CD4-positive, alpha-beta memory T cell (primary cell): ENCODE measurements at regions not wholly inside any gene's neighbourhood (a gene's known extent, or its start where the extent isn't known, plus 50 kb on each side); places are given as distances from the start of the nearest gene placed in this dataset.

Experiments
- CTCF ChIA-PET: fragments of 350-600 bp; sonication (Branson Sonifier 250); formaldehyde crosslinking; loops from one replicate; lab custom pipeline; 2021; ENCODE audit warnings: inconsistent platforms; ENCODE audit not compliant: partially characterized antibody; lab: Charles Lee
- POLR2A ChIA-PET: fragments of 350-600 bp; sonication (Branson Sonifier 250); formaldehyde crosslinking; loops from one replicate; lab custom pipeline; 2021; ENCODE audit not compliant: partially characterized antibody; lab: Charles Lee
- DNase-seq, 5 donors: peaks; one replicate each; pipeline versions ENCODE4 v3.0.0 to v3.0.0-alpha.2; 2020 to 2022; ENCODE audit warnings: mixed read lengths in 1 of 5
- H3K27ac ChIP-seq: one replicate; pipeline ENCODE4 v1.7.0; 2013; ENCODE audit warnings: low read depth, low read length
- H3K27me3 ChIP-seq: 2 replicates; pipeline ENCODE4 v1.7.0; 2013; ENCODE audit warnings: mild to moderate bottlenecking, low read length, moderate library complexity; ENCODE audit not compliant: insufficient read depth
- H3K36me3 ChIP-seq: 2 replicates; pipeline ENCODE4 v1.7.0; 2013; ENCODE audit warnings: mild to moderate bottlenecking, low read length, moderate library complexity; ENCODE audit not compliant: insufficient read depth
- H3K4me1 ChIP-seq: 2 replicates; pipeline ENCODE4 v1.7.0; 2013; ENCODE audit warnings: mild to moderate bottlenecking, low read length, moderate library complexity; ENCODE audit not compliant: insufficient read depth
- H3K4me3 ChIP-seq, 2 donors: one replicate each; pipeline ENCODE4 v1.7.0; 2013; ENCODE audit warnings: low read length in 2 of 2, mild to moderate bottlenecking in 1 of 2
- H3K9me3 ChIP-seq, 2 donors: one replicate each; pipeline ENCODE4 v1.7.0; 2013; ENCODE audit warnings: low read length in 2 of 2, control low read depth in 1 of 2; ENCODE audit not compliant: control insufficient read depth in 1 of 2
- H3K27ac Mint-ChIP-seq, 7 donors: one replicate each; pipeline ENCODE4 v1.8.0; 2020 to 2021; ENCODE audit warnings: mixed read lengths in 7 of 7, mild to moderate bottlenecking in 6 of 7, inconsistent platforms in 3 of 7, moderate library complexity in 3 of 7
- H3K27me3 Mint-ChIP-seq, 2 donors: one replicate each; pipeline ENCODE4 v1.8.0; 2020 to 2021; ENCODE audit warnings: mixed read lengths in 2 of 2
- H3K36me3 Mint-ChIP-seq, 2 donors: one replicate each; pipeline ENCODE4 v1.8.0; 2020 to 2021; ENCODE audit warnings: mixed read lengths in 2 of 2, inconsistent platforms in 1 of 2, mild to moderate bottlenecking in 1 of 2
- H3K4me1 Mint-ChIP-seq, 4 donors: one replicate each; pipeline ENCODE4 v1.8.0; 2020 to 2021; ENCODE audit warnings: mixed read lengths in 4 of 4, mild to moderate bottlenecking in 1 of 4
- H3K4me3 Mint-ChIP-seq, 8 donors: one replicate each; pipeline ENCODE4 v1.8.0; 2020 to 2021; ENCODE audit warnings: mixed read lengths in 8 of 8, mild to moderate bottlenecking in 7 of 8, moderate library complexity in 6 of 8, inconsistent platforms in 3 of 8
- H3K9me3 Mint-ChIP-seq, 8 donors: one replicate each; pipeline ENCODE4 v1.8.0; 2020 to 2021; ENCODE audit warnings: mixed read lengths in 8 of 8, mild to moderate bottlenecking in 5 of 8, inconsistent platforms in 3 of 8, moderate library complexity in 1 of 8
- intact Hi-C: fragments of 100-400 bp; cut with micrococcal nuclease; formaldehyde crosslinking; loops from one replicate; pipeline ENCODE4 v1.15.1; 2023

DNA sequence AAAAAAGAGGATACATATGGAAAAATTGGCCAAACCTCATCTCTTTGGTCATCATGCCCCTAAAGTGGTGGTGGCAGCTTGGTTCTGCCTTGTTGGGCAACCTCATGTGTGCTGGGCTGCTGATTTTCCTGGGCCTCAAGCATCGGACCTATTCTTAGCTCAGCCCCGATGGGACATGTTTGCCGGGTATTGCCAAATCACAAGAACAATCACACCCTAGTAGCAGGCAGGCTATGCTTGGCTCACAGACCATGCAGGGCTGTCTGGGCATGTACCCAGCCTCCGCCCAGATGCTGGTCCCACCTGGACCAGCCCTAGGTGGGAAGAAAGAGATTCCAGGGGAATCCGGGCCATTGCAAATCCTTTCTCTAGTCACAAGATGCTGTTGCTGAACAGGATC, 189.4 kb upstream of the FGGY start:
- no peaks in the 10 kb centered on the region for H3K9me3 ChIP-seq
- Mint-ChIP-seq H3K4me3 (no peak overlapping the region), H3K9me3 (no peaks in the 10 kb centered on the region), H3K27me3 (no peaks in the 10 kb centered on the region), H3K4me1 (no peaks in the 10 kb centered on the region), H3K27ac (no peak overlapping the region), H3K36me3 (no peaks in the 10 kb centered on the region)
- POLR2A ChIA-PET: no interaction called here
- intact Hi-C loops: no loop called here
- DNase-seq: no peak
- H3K27me3 ChIP-seq: no peaks in the 10 kb centered on the region
- no peaks in the 10 kb centered on the region for H3K4me1 ChIP-seq
- H3K4me3 ChIP-seq: no peak overlapping the region
- no peaks in the 10 kb centered on the region for H3K36me3 ChIP-seq
- H3K27ac ChIP-seq: no peak overlapping the region
- CTCF ChIA-PET: no interaction called here

- Mint-ChIP-seq H3K4me3 (no peak overlapping the region), H3K27me3 (no peaks in the 10 kb centered on the region), H3K27ac (no peak overlapping the region), H3K4me1 (no peaks in the 10 kb centered on the region), H3K36me3 (no peaks in the 10 kb centered on the region), H3K9me3 (no peaks in the 10 kb centered on the region)
- Histone ChIP-seq H3K9me3 (no peaks in the 10 kb centered on the region), H3K4me3 (no peak overlapping the region), H3K4me1 (no peaks in the 10 kb centered on the region), H3K36me3 (no peaks in the 10 kb centered on the region), H3K27me3 (no peaks in the 10 kb centered on the region), H3K27ac (no peak overlapping the region)
- ChIA-PET CTCF (no interaction called here), POLR2A (no interaction called here)
- DNase-seq: no peak
- intact Hi-C loops: no loop called here
These were observed 189.0 kb upstream of the FGGY start for GRCh38 chr1:59107916-59108315.

DNA sequence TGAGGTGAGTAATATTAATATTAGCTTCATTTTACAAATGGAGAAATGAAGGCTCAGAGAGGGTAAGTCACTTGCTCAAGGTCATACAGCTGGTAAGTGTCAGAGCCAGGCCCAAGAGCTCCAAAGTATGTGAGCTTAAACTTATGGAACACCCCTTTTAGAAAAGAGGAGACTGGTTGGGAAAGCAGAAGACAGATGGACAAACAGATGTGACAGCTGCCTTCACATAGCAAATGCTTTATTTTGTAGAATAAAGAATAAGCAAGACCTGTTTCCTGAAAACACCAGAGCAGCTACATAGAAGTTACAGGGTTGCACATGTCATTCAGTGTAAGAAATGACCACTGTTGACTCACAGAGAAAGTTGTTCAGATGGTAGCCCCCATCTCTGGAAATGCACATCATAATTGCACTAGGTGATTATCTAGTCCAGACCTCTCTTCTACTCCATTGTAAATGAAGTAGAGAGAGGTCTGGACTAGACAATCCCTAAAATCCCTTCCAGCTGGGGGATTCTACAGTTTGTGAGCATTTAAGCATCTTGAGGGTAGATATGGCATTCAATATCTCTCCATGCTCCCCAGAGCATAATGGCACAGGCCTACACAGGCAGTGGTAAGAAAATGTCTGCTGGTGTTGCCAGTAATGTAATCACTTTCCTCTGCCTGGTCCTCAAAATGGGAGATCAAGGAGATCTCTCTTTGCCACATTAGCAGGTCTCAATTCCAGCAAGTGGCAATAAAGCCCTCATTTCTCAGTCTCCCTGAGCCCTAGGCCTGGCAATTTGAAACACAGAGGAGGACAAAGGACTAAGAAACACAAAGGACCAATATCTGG, 188.2 kb upstream of the FGGY start:
- H3K4me1 ChIP-seq: no peaks in the 10 kb centered on the region
- Mint-ChIP-seq H3K27me3 (no peaks in the 10 kb centered on the region), H3K4me3 (no peak overlapping the region), H3K27ac (no peak overlapping the region), H3K4me1 (no peaks in the 10 kb centered on the region), H3K36me3 (no peaks in the 10 kb centered on the region), H3K9me3 (no peaks in the 10 kb centered on the region)
- no peak for DNase-seq
- H3K9me3 ChIP-seq: no peaks in the 10 kb centered on the region
- POLR2A ChIA-PET: no interaction called here
- intact Hi-C loops: no loop called here
- CTCF ChIA-PET: no interaction called here
- no peaks in the 10 kb centered on the region for H3K36me3 ChIP-seq
- no peak overlapping the region for H3K27ac ChIP-seq
- no peaks in the 10 kb centered on the region for H3K27me3 ChIP-seq
- no peak overlapping the region for H3K4me3 ChIP-seq

DNA sequence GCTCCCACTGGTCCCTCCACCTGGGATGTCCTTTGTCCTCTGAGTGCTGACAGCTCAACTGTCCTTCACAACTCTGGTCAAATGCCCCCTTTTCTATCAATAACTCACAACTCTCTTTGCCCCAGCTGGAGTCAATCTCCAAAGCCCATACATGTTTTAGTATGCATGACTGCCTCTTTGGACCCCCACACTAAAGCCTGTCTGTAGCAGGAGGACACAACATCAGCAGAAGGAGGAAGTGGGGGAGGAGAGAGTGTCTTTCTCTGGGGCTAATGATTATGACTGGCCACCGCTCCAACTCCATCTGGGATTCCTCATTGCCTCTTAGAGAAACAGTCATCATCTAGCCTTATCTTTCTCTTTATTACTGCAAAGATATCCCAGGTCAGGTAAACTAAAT, 186.6 kb upstream of the FGGY start:
- no peaks in the 10 kb centered on the region for H3K36me3 ChIP-seq
- Mint-ChIP-seq H3K27ac (no peak overlapping the region), H3K9me3 (no peaks in the 10 kb centered on the region), H3K4me3 (no peak overlapping the region), H3K4me1 (no peaks in the 10 kb centered on the region), H3K36me3 (no peaks in the 10 kb centered on the region), H3K27me3 (no peaks in the 10 kb centered on the region)
- CTCF ChIA-PET: no interaction called here
- POLR2A ChIA-PET: no interaction called here
- H3K4me1 ChIP-seq: no peaks in the 10 kb centered on the region
- intact Hi-C loops: no loop called here
- DNase-seq: no peak
- no peak overlapping the region for H3K4me3 ChIP-seq
- no peak overlapping the region for H3K27ac ChIP-seq
- H3K27me3 ChIP-seq: no peaks in the 10 kb centered on the region
- H3K9me3 ChIP-seq: no peaks in the 10 kb centered on the region

DNA sequence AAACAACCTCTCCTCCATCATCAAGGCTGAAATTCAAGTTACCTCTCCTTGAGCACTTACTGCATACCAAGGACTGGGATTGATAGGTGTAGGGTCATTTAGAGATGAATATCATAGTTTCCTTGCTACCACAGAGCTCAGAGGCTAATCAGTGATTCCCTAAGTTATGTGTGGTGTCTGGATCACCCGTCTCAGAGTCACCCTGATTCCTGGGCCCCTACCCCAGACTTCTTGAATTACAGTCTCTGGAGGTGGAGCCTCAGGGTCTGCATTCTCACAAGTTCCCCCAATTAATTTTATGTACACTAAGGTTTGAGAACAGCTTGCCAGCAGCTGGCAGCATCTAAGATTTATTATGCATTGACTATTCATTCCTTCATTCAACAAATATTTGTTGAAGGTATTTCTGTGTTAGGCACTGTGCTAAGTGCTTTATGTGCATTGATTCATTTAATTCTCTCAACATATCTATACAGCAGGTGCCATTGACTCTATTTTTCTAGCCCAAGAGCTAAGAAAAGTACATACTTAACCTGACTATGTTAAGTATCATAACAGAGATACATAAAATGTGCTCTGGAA, 182.9 kb upstream of the FGGY start:
- peaks cover 0 to 4% of the 10 kb centered on the region in 2 donors for H3K27me3 Mint-ChIP-seq
- no peaks in the 10 kb centered on the region for H3K27me3 ChIP-seq
- H3K9me3 Mint-ChIP-seq: no peaks in the 10 kb centered on the region
- no peak overlapping the region for H3K27ac ChIP-seq
- DNase-seq: no peak
- CTCF ChIA-PET: no interaction called here
- no peaks in the 10 kb centered on the region for H3K36me3 ChIP-seq
- intact Hi-C loops: no loop called here
- no peak overlapping the region for H3K27ac Mint-ChIP-seq
- no peaks in the 10 kb centered on the region for H3K4me1 ChIP-seq
- POLR2A ChIA-PET: no interaction called here
- no peaks in the 10 kb centered on the region for H3K9me3 ChIP-seq
- no peak overlapping the region for H3K4me3 Mint-ChIP-seq
- H3K36me3 Mint-ChIP-seq: no peaks in the 10 kb centered on the region
- no peak overlapping the region for H3K4me3 ChIP-seq
- H3K4me1 Mint-ChIP-seq: no peaks in the 10 kb centered on the region

DNA sequence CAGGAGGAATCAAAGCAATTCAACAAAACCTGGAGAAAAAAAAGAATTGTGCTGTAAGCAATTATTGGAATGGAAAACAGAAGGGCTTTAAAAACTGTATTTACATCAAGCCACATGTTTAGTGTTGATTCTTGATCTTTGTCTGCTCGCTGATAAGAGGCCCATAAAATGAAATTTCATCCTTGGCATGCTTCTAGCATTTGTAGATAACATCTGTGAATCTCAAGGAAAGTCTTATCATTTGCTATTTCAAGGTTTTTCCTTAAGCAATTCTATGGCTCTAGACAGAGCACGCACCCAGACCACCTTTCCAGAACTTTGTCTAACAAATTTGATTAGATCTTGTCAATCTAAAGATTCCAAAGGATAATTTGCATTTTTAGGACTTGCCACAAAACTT, 181.0 kb upstream of the FGGY start:
- no peak overlapping the region for H3K27ac ChIP-seq
- Mint-ChIP-seq H3K4me3 (no peak overlapping the region), H3K36me3 (no peaks in the 10 kb centered on the region), H3K9me3 (no peaks in the 10 kb centered on the region), H3K4me1 (no peaks in the 10 kb centered on the region), H3K27me3 (peaks cover 0 to 6% of the 10 kb centered on the region in 2 donors), H3K27ac (no peak overlapping the region)
- H3K27me3 ChIP-seq: no peaks in the 10 kb centered on the region
- intact Hi-C loops: no loop called here
- H3K4me3 ChIP-seq: no peak overlapping the region
- no peak for DNase-seq
- H3K9me3 ChIP-seq: no peaks in the 10 kb centered on the region
- CTCF ChIA-PET: no interaction called here
- H3K4me1 ChIP-seq: no peaks in the 10 kb centered on the region
- H3K36me3 ChIP-seq: no peaks in the 10 kb centered on the region
- POLR2A ChIA-PET: interaction anchor here (0.6 kb wide), 1 partner anchor 9 kb away, joined by 4 read pairs; no protein-coding TSS in a partner anchor

GRCh38 chr1:59116920-59117542, 179.9 kb upstream of the FGGY start:
- POLR2A ChIA-PET: no interaction called here
- H3K4me3 Mint-ChIP-seq: no peak overlapping the region

More at GRCh38 chr1:59116920-59117542, 179.9 kb upstream of the FGGY start:
- intact Hi-C loops: no loop called here
- Histone ChIP-seq H3K27me3 (no peaks in the 10 kb centered on the region), H3K36me3 (no peaks in the 10 kb centered on the region), H3K4me1 (no peaks in the 10 kb centered on the region), H3K27ac (no peak overlapping the region), H3K9me3 (no peaks in the 10 kb centered on the region), H3K4me3 (no peak overlapping the region)
- Mint-ChIP-seq H3K4me1 (no peaks in the 10 kb centered on the region), H3K27ac (no peak overlapping the region), H3K36me3 (no peaks in the 10 kb centered on the region), H3K9me3 (no peaks in the 10 kb centered on the region), H3K27me3 (peaks cover 1 to 6% of the 10 kb centered on the region in 2 donors)
- DNase-seq: no peak
- CTCF ChIA-PET: no interaction called here
